Parathyroid adenoma (tissue), 2 donors: ENCODE measurements at regions not wholly inside any gene's neighbourhood (a gene's known extent, or its start where the extent isn't known, plus 50 kb on each side); places are given as distances from the start of the nearest gene placed in this dataset.
"Not testable (repeated sequence)": the region's sequence is repeated elsewhere in the genome, so short reads cannot be mapped to it uniquely, and the experiment has no call there.

Experiments used
- H2AFZ ChIP-seq: fragments of 300-600 bp; sonication (generic); one replicate; pipeline ENCODE4 v1.7.0; 2017; ENCODE audit warnings: antibody characterized with exemption, mild to moderate bottlenecking
- H3K27ac ChIP-seq: fragments of 300-600 bp; sonication (generic); one replicate; pipeline ENCODE4 v1.7.0; 2017
- H3K27me3 ChIP-seq: fragments of 300-600 bp; sonication (generic); one replicate; pipeline ENCODE4 v1.7.0; 2017; ENCODE audit warnings: low read length; ENCODE audit not compliant: control insufficient read depth, insufficient read depth
- H3K36me3 ChIP-seq: fragments of 300-600 bp; sonication (generic); one replicate; pipeline ENCODE4 v1.7.0; 2017; ENCODE audit warnings: low read length; ENCODE audit not compliant: control insufficient read depth, insufficient read depth
- H3K4me1 ChIP-seq: fragments of 300-600 bp; sonication (generic); one replicate; pipeline ENCODE4 v1.7.0; 2017; ENCODE audit warnings: control low read depth
- H3K4me2 ChIP-seq: fragments of 300-600 bp; sonication (generic); one replicate; pipeline ENCODE4 v1.7.0; 2017; ENCODE audit warnings: low read length
- H3K4me3 ChIP-seq: fragments of 300-600 bp; sonication (generic); one replicate; pipeline ENCODE4 v1.7.0; 2017; ENCODE audit warnings: low read depth, low read length
- H3K79me2 ChIP-seq: fragments of 300-600 bp; sonication (generic); one replicate; pipeline ENCODE4 v1.7.0; 2017; ENCODE audit warnings: control low read depth
- H3K9ac ChIP-seq: fragments of 300-600 bp; sonication (generic); one replicate; pipeline ENCODE4 v1.7.0; 2017; ENCODE audit warnings: mild to moderate bottlenecking
- H3K9me3 ChIP-seq: fragments of 300-600 bp; sonication (generic); one replicate; pipeline ENCODE4 v1.7.0; 2017; ENCODE audit warnings: low read length; ENCODE audit not compliant: control insufficient read depth
- CTCF ChIP-seq: fragments of 300-600 bp; sonication (generic); IDR thresholded peaks from one replicate; pipeline ENCODE4 v1.7.0; 2017; ENCODE audit warnings: antibody characterized with exemption, mild to moderate bottlenecking
- donor health status: primary hyperparathyroidism.

GRCh38 chr5:166810093-166810658 lies 1481.3 kb upstream of the WWC1 start:
- H3K27me3 ChIP-seq, H3K4me2 ChIP-seq, H3K9me3 ChIP-seq, H3K79me2 ChIP-seq, H3K9ac ChIP-seq, H3K4me3 ChIP-seq, H3K4me1 ChIP-seq, H2AFZ ChIP-seq, H3K27ac ChIP-seq, H3K36me3 ChIP-seq: not testable (repeated sequence)

- Histone ChIP-seq H3K9ac (no peak overlapping the region), H3K36me3 (no peaks in the 10 kb centered on the region), H3K27me3 (no peaks in the 10 kb centered on the region), H3K4me3 (no peak overlapping the region), H3K4me1 (no peaks in the 10 kb centered on the region), H2AFZ (no peak overlapping the region), H3K79me2 (no peaks in the 10 kb centered on the region), H3K4me2 (no peak overlapping the region), H3K27ac (no peak overlapping the region), H3K9me3 (no peaks in the 10 kb centered on the region)
- no peak for TF ChIP-seq CTCF
Measured at GRCh38 chr5:166810721-166811120, 1480.7 kb upstream of the WWC1 start.

- Histone ChIP-seq H3K36me3 (no peaks in the 10 kb centered on the region), H3K27me3 (no peaks in the 10 kb centered on the region), H3K9ac (no peak overlapping the region), H3K4me1 (no peaks in the 10 kb centered on the region), H3K27ac (no peak overlapping the region), H3K4me3 (no peak overlapping the region), H3K79me2 (no peaks in the 10 kb centered on the region), H2AFZ (no peak overlapping the region), H3K9me3 (no peaks in the 10 kb centered on the region), H3K4me2 (no peak overlapping the region)
- TF ChIP-seq CTCF = no peak
Measured at GRCh38 chr5:166823360-166823759, 1468.1 kb upstream of the WWC1 start.

- Histone ChIP-seq H3K4me3 (no peak overlapping the region), H3K9ac (no peak overlapping the region), H3K9me3 (no peaks in the 10 kb centered on the region), H2AFZ (no peak overlapping the region), H3K36me3 (no peaks in the 10 kb centered on the region), H3K4me1 (no peaks in the 10 kb centered on the region), H3K27me3 (no peaks in the 10 kb centered on the region), H3K27ac (no peak overlapping the region), H3K4me2 (no peak overlapping the region), H3K79me2 (no peaks in the 10 kb centered on the region)
- TF ChIP-seq CTCF = no peak
Measured at GRCh38 chr5:166834246-166834645, 1457.2 kb upstream of the WWC1 start.

- TF ChIP-seq CTCF = no peak
- Histone ChIP-seq H2AFZ (no peak overlapping the region), H3K9me3 (no peaks in the 10 kb centered on the region), H3K36me3 (no peaks in the 10 kb centered on the region), H3K79me2 (no peaks in the 10 kb centered on the region), H3K4me1 (no peaks in the 10 kb centered on the region), H3K4me2 (no peak overlapping the region), H3K27ac (no peak overlapping the region), H3K4me3 (no peak overlapping the region), H3K9ac (no peak overlapping the region), H3K27me3 (no peaks in the 10 kb centered on the region)
Measured at GRCh38 chr5:166845044-166845443, 1446.4 kb upstream of the WWC1 start.
